ENCODE measurements at regions not wholly inside any gene's neighbourhood (a gene's known extent, or its start where the extent isn't known, plus 50 kb on each side); places are given as distances from the start of the nearest gene placed in this dataset.
A peak's percentile ranks its signal among the peaks of the same experiment; 100 is the strongest.

- Histone ChIP-seq H3K36me3 (ENCODE audit: low read depth) (no peaks in the 10 kb centered on the region), H3K4me3 (ENCODE audit: severe bottlenecking) (no peak overlapping the region), H3K9me3 (ENCODE audit: severe bottlenecking) (peaks cover 2% of the 10 kb centered on the region), H3K27ac (ENCODE audit: poor library complexity, severe bottlenecking) (no peak overlapping the region), H3K27me3 (ENCODE audit: insufficient read depth, poor library complexity, severe bottlenecking) (no peaks in the 10 kb centered on the region), H3K4me1 (ENCODE audit: insufficient read depth, poor library complexity, severe bottlenecking) (peaks cover 17% of the 10 kb centered on the region)
- no peak for ATAC-seq (ENCODE audit: low read depth)
- no peak for DNase-seq (ENCODE audit: low spot score)
- TF ChIP-seq CTCF (IDR thresholded peaks at IDR 0.05; ENCODE audit: poor library complexity, severe bottlenecking): no peak
Measured at GRCh38 chr2:2649109-2650072, 318.3 kb upstream of the MYT1L start.

GRCh38 chr2:2648094-2648493 lies 317.0 kb upstream of the MYT1L start:
- Histone ChIP-seq H3K4me1 (ENCODE audit: insufficient read depth, poor library complexity, severe bottlenecking) (peaks cover 17% of the 10 kb centered on the region), H3K27ac (ENCODE audit: poor library complexity, severe bottlenecking) (peak overlapping the region; percentile 92), H3K36me3 (ENCODE audit: low read depth) (no peaks in the 10 kb centered on the region), H3K4me3 (ENCODE audit: severe bottlenecking) (no peak overlapping the region), H3K9me3 (ENCODE audit: severe bottlenecking) (peaks cover 2% of the 10 kb centered on the region), H3K27me3 (ENCODE audit: insufficient read depth, poor library complexity, severe bottlenecking) (no peaks in the 10 kb centered on the region)
- no peak for DNase-seq (ENCODE audit: low spot score)
- no peak for ATAC-seq (ENCODE audit: low read depth)
- no peak for TF ChIP-seq CTCF (IDR thresholded peaks at IDR 0.05; ENCODE audit: poor library complexity, severe bottlenecking)

- DNase-seq (ENCODE audit: low spot score): no peak
- H3K27me3 ChIP-seq (ENCODE audit: insufficient read depth, poor library complexity, severe bottlenecking): no peaks in the 10 kb centered on the region
- no peak for TF ChIP-seq CTCF (IDR thresholded peaks at IDR 0.05; ENCODE audit: poor library complexity, severe bottlenecking)
- H3K9me3 ChIP-seq (ENCODE audit: severe bottlenecking): peaks cover 2% of the 10 kb centered on the region
- no peaks in the 10 kb centered on the region for H3K36me3 ChIP-seq (ENCODE audit: low read depth)
- ATAC-seq (ENCODE audit: low read depth): peak; percentile 95
- H3K27ac ChIP-seq (ENCODE audit: poor library complexity, severe bottlenecking): peak overlapping the region; percentile 92
- no peak overlapping the region for H3K4me3 ChIP-seq (ENCODE audit: severe bottlenecking)
- peaks cover 17% of the 10 kb centered on the region for H3K4me1 ChIP-seq (ENCODE audit: insufficient read depth, poor library complexity, severe bottlenecking)
Measured at GRCh38 chr2:2647141-2647541, 316.1 kb upstream of the MYT1L start.

- TF ChIP-seq CTCF (IDR thresholded peaks at IDR 0.05; ENCODE audit: poor library complexity, severe bottlenecking): no peak
- Histone ChIP-seq H3K4me1 (ENCODE audit: insufficient read depth, poor library complexity, severe bottlenecking) (peaks cover 17% of the 10 kb centered on the region), H3K27me3 (ENCODE audit: insufficient read depth, poor library complexity, severe bottlenecking) (no peaks in the 10 kb centered on the region), H3K36me3 (ENCODE audit: low read depth) (no peaks in the 10 kb centered on the region), H3K4me3 (ENCODE audit: severe bottlenecking) (no peak overlapping the region), H3K27ac (ENCODE audit: poor library complexity, severe bottlenecking) (peak overlapping the region; percentile 92), H3K9me3 (ENCODE audit: severe bottlenecking) (no peaks in the 10 kb centered on the region)
- DNase-seq (ENCODE audit: low spot score): no peak
- ATAC-seq (ENCODE audit: low read depth): peak; percentile 3; the same call in 1 of the 3 replicates
Measured at GRCh38 chr2:2646433-2647051, 315.5 kb upstream of the MYT1L start.

All from RWPE2 (cell line).